Panc1 (cell line): ENCODE measurements at regions not wholly inside any gene's neighbourhood (a gene's known extent, or its start where the extent isn't known, plus 50 kb on each side); places are given as distances from the start of the nearest gene placed in this dataset.

ENCODE experiments used
- ATAC-seq: fragments of 200-7000 bp; cut with Tn5 transposase; 2 replicates; pipeline ENCODE4 v1.9.1; 2020; ENCODE audit warnings: mild to moderate bottlenecking, moderate library complexity
- BruUV-seq: library from RNA; stranded (reverse); fragments of 400-500 nt; replicated peaks from 2 replicates; lab custom pipeline; 2021; lab: Mats Ljungman, UMichigan
- CTCF ChIA-PET: fragments of 300-600 bp; sonication (Branson Sonifier 250); formaldehyde crosslinking; loops from one replicate; lab custom pipeline; 2022; ENCODE audit warnings: antibody characterized with exemption; lab: Charles Lee
- POLR2A ChIA-PET: fragments of 300-600 bp; sonication (Branson Sonifier 250); formaldehyde crosslinking; loops from one replicate; lab custom pipeline; 2022; ENCODE audit warnings: antibody characterized with exemption; lab: Charles Lee
- DNase-seq: peaks from one replicate; pipeline ENCODE4 v3.0.0-alpha.2; 2010; ENCODE audit warnings: low read depth, low spot score
- H3K27ac ChIP-seq: 2 replicates; pipeline ENCODE4 v1.5.1; 2011; ENCODE audit warnings: mild to moderate bottlenecking, low read length, inconsistent platforms
- H3K27me3 ChIP-seq: fragments of 200-500 bp; sonication (Bioruptor generic); 2 replicates; pipeline ENCODE4 v1.6.0; 2014; ENCODE audit warnings: low read length, inconsistent platforms; ENCODE audit not compliant: control insufficient read depth, insufficient read depth
- H3K36me3 ChIP-seq: fragments of 200-500 bp; sonication (Bioruptor generic); 2 replicates; pipeline ENCODE4 v1.5.1; 2014; ENCODE audit warnings: inconsistent platforms, mild to moderate bottlenecking, low read length, moderate library complexity; ENCODE audit not compliant: control insufficient read depth, insufficient read depth
- H3K4me1 ChIP-seq: 2 replicates; pipeline ENCODE4 v1.5.1; 2011; ENCODE audit warnings: inconsistent platforms, mild to moderate bottlenecking, low read length, moderate library complexity; ENCODE audit not compliant: control insufficient read depth, insufficient read depth
- H3K4me3 ChIP-seq, 2 experiments: 2 replicates each; pipeline ENCODE4 v1.5.1; 2011 to 2012; ENCODE audit warnings: low read depth in 2 of 2, low read length in 2 of 2, mild to moderate bottlenecking in 2 of 2, inconsistent platforms in 1 of 2, moderate library complexity in 1 of 2
- H3K9me3 ChIP-seq: fragments of 200-500 bp; sonication (Bioruptor generic); 2 replicates; pipeline ENCODE4 v1.5.1; 2014; ENCODE audit warnings: low read depth, mild to moderate bottlenecking, inconsistent platforms, low read length, moderate library complexity; ENCODE audit not compliant: control insufficient read depth, insufficient read depth
- POLR2AphosphoS5 ChIP-seq: IDR thresholded peaks from 2 replicates; pipeline ENCODE4 v1.6.1; 2012; ENCODE audit warnings: mild to moderate bottlenecking, low read depth, low read length, moderate library complexity
- SIN3A ChIP-seq: IDR thresholded peaks from 2 replicates; pipeline ENCODE4 v1.6.1; 2012; ENCODE audit warnings: low read depth, mild to moderate bottlenecking, low read length, moderate library complexity, borderline replicate concordance; ENCODE audit not compliant: insufficient read depth
- TCF7L2 ChIP-seq: IDR thresholded peaks from 2 replicates; pipeline ENCODE4 v1.6.1; 2011; ENCODE audit warnings: mild to moderate bottlenecking, low read depth, low read length, inconsistent platforms
- in situ Hi-C: cut with HindIII; loops from 2 replicates; pipeline ENCODE4 v1.10.0; 2016; ENCODE audit warnings: low sequenced_read_pairs, low pct_unique_long_range_greater_than_20kb
- intact Hi-C: fragments of 100-400 bp; cut with micrococcal nuclease; formaldehyde crosslinking; loops from one replicate; pipeline ENCODE4 v1.10.0; 2022; ENCODE audit not compliant: unreplicated experiment
- TF ChIP-seq, protein P1 (sequence below), 2 experiments: IDR thresholded peaks; 2 replicates each; pipeline ENCODE4 v1.6.1; 2011 to 2012; ENCODE audit warnings: low read depth in 2 of 2, control low read depth in 1 of 2, low read length in 1 of 2, mild to moderate bottlenecking in 1 of 2, moderate library complexity in 1 of 2; ENCODE audit not compliant: insufficient read depth in 1 of 2
- TF ChIP-seq, protein P2 (sequence below): fragments of 450-650 bp; IDR thresholded peaks from 2 replicates; pipeline ENCODE4 v1.5.1; 2017; ENCODE audit warnings: mild to moderate bottlenecking

GRCh38 chr13:109669234-109669612, 117.2 kb downstream of the IRS2 start:
- intact Hi-C loops, result no loop called here
- POLR2A ChIA-PET, result no interaction called here
- no peak for ATAC-seq

DNA sequence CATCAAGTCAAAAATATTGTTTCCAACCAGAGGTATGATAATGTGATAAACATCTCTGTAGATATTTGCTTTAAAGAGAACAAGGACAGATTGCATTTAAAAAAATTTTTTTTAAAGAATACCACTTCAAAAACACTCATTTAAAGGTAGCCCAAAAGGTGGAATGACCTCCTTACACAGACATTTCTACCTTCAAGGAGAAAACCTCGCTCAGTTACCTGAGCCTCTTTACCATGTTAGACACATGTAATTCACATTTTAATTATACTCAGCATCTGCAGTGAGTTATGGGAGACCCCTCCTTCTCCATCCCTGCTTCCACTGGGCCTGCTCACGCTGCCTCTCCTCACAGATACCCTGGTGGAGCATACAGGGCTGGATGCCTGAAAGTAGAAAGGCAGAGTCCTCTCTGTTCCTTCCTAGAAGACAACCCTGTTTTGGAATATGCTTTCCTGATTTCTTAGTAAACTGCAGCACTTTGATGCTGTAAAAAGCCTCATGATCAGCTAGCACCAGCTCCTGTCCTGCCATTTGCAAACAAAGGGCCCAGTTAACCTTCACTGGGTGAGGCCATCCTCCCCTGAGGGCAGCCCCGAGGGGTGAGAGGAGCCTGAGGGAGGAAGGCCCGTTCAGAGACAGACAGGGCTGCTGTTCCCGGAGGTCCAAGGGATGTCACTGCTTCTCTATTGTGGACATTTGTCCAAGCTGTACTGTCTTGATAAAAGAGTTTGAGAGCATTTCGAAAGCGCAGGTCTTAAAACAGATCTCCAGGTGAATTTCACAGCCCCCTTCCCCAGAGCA, 117.8 kb downstream of the IRS2 start:
- DNase-seq (no peak), ATAC-seq (no peak)
- Histone ChIP-seq H3K27me3 (no peaks in the 10 kb centered on the region), H3K9me3 (no peaks in the 10 kb centered on the region), H3K36me3 (no peaks in the 10 kb centered on the region), H3K4me3 (no peak overlapping the region), H3K4me1 (no peaks in the 10 kb centered on the region), H3K27ac (no peak overlapping the region)
- intact Hi-C loops (no loop called here), in situ Hi-C loops (no loop called here)
- ChIA-PET CTCF (interaction anchor here (0.6 kb wide), 1 partner anchor 638 kb away, joined by 4 read pairs; no protein-coding TSS in a partner anchor), POLR2A (no interaction called here)
- TF ChIP-seq SIN3A, result no peak
- TF ChIP-seq, protein P1, sequence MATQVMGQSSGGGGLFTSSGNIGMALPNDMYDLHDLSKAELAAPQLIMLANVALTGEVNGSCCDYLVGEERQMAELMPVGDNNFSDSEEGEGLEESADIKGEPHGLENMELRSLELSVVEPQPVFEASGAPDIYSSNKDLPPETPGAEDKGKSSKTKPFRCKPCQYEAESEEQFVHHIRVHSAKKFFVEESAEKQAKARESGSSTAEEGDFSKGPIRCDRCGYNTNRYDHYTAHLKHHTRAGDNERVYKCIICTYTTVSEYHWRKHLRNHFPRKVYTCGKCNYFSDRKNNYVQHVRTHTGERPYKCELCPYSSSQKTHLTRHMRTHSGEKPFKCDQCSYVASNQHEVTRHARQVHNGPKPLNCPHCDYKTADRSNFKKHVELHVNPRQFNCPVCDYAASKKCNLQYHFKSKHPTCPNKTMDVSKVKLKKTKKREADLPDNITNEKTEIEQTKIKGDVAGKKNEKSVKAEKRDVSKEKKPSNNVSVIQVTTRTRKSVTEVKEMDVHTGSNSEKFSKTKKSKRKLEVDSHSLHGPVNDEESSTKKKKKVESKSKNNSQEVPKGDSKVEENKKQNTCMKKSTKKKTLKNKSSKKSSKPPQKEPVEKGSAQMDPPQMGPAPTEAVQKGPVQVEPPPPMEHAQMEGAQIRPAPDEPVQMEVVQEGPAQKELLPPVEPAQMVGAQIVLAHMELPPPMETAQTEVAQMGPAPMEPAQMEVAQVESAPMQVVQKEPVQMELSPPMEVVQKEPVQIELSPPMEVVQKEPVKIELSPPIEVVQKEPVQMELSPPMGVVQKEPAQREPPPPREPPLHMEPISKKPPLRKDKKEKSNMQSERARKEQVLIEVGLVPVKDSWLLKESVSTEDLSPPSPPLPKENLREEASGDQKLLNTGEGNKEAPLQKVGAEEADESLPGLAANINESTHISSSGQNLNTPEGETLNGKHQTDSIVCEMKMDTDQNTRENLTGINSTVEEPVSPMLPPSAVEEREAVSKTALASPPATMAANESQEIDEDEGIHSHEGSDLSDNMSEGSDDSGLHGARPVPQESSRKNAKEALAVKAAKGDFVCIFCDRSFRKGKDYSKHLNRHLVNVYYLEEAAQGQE (IDR thresholded peaks at IDR 0.05; ENCODE audit: insufficient read depth in 1 of 2, low read depth in 2 of 2, low read length in 1 of 2), result no peak
- TF ChIP-seq POLR2AphosphoS5, result no peak
- TF ChIP-seq, protein P2, sequence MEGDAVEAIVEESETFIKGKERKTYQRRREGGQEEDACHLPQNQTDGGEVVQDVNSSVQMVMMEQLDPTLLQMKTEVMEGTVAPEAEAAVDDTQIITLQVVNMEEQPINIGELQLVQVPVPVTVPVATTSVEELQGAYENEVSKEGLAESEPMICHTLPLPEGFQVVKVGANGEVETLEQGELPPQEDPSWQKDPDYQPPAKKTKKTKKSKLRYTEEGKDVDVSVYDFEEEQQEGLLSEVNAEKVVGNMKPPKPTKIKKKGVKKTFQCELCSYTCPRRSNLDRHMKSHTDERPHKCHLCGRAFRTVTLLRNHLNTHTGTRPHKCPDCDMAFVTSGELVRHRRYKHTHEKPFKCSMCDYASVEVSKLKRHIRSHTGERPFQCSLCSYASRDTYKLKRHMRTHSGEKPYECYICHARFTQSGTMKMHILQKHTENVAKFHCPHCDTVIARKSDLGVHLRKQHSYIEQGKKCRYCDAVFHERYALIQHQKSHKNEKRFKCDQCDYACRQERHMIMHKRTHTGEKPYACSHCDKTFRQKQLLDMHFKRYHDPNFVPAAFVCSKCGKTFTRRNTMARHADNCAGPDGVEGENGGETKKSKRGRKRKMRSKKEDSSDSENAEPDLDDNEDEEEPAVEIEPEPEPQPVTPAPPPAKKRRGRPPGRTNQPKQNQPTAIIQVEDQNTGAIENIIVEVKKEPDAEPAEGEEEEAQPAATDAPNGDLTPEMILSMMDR, result no peak
- no peak for TF ChIP-seq TCF7L2
- BruUV-seq, result no TSS peak

More at GRCh38 chr13:109669234-109669612, 117.2 kb downstream of the IRS2 start:
- no TSS peak for BruUV-seq
- Histone ChIP-seq H3K4me1 (no peaks in the 10 kb centered on the region), H3K4me3 (no peak overlapping the region), H3K27me3 (no peaks in the 10 kb centered on the region), H3K36me3 (no peaks in the 10 kb centered on the region), H3K27ac (no peak overlapping the region), H3K9me3 (no peaks in the 10 kb centered on the region)
- CTCF ChIA-PET, result no interaction called here
- in situ Hi-C loops, result no loop called here
- TF ChIP-seq, protein P2, result no peak
- TF ChIP-seq SIN3A (no peak), TCF7L2 (no peak), POLR2AphosphoS5 (no peak)
- TF ChIP-seq, protein P1 (IDR thresholded peaks at IDR 0.05; ENCODE audit: insufficient read depth in 1 of 2, low read depth in 2 of 2, low read length in 1 of 2), result no peak
- no peak for DNase-seq
